GM19395 (cell line): ENCODE measurements at regions not wholly inside any gene's neighbourhood (a gene's known extent, or its start where the extent isn't known, plus 50 kb on each side); places are given as distances from the start of the nearest gene placed in this dataset.

Experiments used
- ATAC-seq: cut with Tn5 transposase; IDR thresholded peaks from one replicate; pipeline ENCODE4 v1.9.1; 2021; ENCODE audit warnings: mild to moderate bottlenecking, moderate library complexity; ENCODE audit not compliant: unreplicated experiment

DNA sequence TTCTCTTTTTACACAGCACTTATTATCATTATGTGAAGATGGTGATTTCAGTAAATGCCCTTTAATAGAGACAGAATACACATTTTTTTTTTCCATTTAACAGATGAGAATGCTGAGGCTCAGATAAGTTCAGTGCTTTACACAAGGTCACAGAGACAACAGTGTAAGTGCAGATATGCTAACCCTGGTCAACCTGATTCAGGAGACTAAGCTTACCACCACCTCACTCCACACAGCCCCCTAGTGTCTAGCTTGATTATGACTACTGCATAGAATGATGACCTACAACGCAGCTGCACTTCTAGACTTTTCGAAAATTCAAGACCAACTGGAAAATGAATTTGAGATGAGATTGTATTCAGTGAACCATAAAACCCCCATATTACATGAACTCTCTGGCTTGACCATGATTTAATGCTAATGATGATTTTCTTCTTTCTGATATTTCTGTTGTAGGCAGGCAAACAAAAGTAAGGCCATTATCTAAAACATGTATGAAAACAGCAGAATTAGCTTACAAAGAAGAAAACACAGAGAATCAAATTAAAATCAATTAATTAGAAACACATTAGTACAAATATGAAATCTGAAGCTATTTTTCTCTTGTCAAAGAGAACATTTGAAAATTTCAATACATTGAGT is 212.1 kb upstream of the PHACTR1 start:
- ATAC-seq = no peak

DNA sequence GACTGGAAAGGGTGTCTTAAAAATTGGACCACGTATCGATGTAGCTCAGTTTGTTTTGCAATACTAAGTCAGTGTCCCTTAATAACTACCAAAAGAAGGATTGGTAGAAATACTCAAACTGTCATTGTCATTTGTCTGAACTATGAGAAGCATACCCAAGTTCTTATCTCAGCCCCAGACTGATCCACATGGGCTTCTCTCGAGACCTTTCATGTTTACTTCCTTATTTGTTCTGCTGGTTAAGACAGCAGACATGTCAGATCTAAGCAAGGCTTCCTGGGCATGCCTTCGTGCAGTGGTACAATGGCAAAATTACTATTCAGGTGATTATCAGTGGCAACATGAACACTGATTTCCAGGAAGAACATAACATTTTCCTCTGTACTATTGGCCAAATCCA is 211.1 kb upstream of the PHACTR1 start:
- ATAC-seq = no peak

DNA sequence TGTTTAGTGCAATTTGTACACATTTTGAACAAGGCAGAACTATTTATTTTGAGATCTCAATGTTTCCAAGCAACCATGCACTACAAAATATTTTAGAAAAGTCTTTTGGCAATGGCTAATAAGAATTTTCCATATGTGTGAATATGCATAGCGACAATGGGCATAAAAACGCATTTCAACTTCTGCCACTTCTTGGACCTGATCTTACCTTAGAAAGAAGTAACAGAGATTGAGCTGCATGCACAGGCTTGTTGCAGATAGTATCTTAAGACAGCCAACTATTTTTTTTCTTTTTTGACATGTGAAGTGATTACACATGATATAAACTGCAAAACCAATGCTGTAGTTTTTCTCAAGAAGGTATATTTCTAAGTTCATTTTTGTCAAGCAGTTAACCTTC is 210.4 kb upstream of the PHACTR1 start:
- ATAC-seq = no peak

GRCh38 chr6:12507636-12508035 is 208.9 kb upstream of the PHACTR1 start:
- no peak for ATAC-seq

- ATAC-seq = no peak
Measured at GRCh38 chr6:12508553-12508952, 208.0 kb upstream of the PHACTR1 start.

GRCh38 chr6:12509060-12509459 is 207.5 kb upstream of the PHACTR1 start:
- ATAC-seq = no peak

- no peak for ATAC-seq
Measured at GRCh38 chr6:12516070-12516469, 200.5 kb upstream of the PHACTR1 start.

GRCh38 chr6:12522347-12522746 is 194.2 kb upstream of the PHACTR1 start:
- no peak for ATAC-seq

GRCh38 chr6:12523726-12524125 is 192.8 kb upstream of the PHACTR1 start:
- no peak for ATAC-seq

GRCh38 chr6:12525276-12525675 is 191.3 kb upstream of the PHACTR1 start:
- no peak for ATAC-seq

DNA sequence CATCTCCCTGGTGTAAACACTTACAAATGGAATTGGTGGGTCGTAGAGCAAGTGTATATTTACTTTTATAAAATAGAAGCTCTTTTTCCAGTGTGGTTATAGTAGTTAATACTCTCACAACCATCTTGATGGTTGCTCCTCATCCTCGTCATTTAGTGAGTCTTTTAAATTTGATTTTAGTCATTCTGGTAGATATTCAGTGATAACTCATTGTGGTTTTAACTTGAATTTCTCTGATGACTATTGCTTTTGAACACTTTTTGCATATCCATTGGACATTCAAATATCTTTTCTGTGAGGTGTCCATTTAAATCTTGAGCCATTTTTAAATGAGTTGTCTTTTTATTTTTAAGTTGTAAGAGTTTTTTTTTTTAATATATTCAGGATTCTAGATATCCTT is 189.2 kb upstream of the PHACTR1 start:
- ATAC-seq = no peak

DNA sequence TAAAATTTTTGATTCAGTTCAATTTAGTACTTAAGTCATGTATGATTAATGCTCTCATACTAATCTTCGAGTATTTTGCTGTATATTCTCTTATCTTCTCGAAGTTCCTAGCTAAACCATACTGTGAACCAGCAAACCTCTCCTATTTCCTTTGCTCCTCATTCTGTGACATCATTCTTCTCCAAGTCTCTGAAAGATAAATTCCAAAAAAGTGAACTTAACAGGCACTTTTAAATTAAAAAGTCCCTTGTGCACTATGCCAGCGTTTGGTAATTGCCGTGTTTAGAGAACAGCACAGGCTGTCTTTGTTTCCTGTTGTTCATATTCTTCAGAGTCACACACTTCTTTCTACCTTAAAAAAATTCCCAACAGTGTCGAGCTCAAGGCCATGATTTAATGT is 188.4 kb upstream of the PHACTR1 start:
- no peak for ATAC-seq

GRCh38 chr6:12528581-12529363 is 187.8 kb upstream of the PHACTR1 start:
- no peak for ATAC-seq

GRCh38 chr6:12529364-12530019 is 187.1 kb upstream of the PHACTR1 start:
- no peak for ATAC-seq

DNA sequence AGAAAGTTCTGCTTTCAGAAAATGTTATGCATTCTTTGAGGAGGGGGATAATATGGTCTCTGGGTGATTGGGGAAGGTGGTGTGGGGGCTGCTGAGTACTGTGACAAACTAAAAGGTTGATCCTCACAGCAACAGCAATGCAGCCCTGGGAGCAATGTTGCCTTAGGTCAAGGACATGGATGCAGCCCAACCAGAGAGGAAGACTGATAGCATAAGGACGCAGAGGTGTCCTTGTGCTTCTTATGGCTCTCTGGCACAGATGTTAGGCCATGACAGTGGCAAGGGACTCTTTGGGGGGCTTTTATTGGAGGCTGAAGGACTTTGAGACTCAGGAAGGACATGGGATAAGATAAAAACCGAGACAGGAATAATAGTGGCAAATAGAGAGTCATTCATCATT is 186.2 kb upstream of the PHACTR1 start:
- ATAC-seq = no peak

DNA sequence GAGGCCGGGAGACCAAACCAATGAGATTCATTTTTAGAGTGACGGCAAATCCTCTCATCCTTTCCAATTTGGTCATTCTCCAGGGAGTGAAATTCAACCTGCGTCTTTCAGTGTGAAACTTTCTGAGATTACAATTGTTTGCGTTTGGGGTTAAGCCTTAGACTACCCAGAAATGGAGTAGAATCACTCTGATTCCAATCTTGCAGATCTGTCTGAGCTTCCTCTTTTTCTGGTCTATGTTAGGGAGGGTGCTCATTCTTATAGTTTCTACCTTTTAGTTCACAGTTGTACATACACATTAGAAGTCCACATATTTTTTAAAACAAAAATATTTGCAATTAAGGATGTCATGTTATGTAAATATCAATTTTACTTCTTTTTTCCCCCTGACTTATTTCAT is 183.0 kb upstream of the PHACTR1 start:
- ATAC-seq = no peak

- no peak for ATAC-seq
Measured at GRCh38 chr6:12534069-12534853, 182.3 kb upstream of the PHACTR1 start.

DNA sequence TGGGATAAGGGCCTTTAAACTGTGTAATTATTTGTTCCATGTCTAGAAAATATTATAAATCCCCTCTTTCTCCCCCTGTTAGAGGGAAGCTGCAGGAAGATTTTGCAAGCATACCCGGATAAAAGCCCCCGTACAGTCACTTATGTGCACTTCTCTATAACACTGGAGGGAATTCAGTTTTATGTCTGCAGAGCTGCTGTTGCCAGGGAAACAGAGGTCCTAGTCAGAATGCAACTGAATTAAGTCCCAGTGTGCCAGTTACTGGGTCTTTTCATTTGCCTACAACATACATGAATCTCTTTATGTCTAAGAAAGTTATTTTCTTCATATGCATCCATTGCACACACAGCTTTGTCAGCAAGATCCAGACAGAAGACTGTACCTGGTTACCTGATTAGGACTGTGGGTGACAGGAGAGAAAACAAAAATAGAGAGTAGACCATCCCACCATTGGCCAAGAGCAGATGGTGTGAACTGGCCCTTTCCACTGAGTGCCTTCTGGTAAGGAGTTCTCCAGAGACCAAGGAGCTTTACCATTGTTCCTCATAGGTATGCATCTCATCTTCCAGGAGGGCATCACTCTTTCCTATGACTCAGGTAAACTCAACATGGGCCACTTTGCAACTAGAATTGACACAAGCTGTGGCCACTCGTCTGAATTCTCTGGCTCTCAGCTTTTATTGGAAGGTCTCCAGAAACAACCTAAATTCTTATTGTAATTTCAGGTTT is 180.8 kb upstream of the PHACTR1 start:
- ATAC-seq = no peak

DNA sequence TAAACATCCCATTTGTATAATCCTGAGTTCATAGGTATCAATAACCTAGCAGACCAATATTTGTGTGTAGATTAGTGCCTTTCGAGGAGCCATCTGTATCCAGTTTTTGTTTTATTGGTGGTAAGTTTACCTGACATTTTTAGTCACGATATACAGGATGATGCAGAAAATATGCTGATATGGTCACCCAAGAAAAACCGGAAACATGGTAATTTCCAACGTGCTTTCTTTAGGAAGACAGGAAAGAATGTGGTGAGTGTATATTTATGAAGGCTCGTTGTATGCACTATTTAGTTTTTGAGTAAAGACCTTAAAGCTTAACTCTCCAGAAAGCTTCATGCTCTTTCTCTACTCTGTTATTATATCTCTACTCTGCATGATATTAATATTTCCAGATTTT is 180.2 kb upstream of the PHACTR1 start:
- no peak for ATAC-seq

- ATAC-seq = no peak
Measured at GRCh38 chr6:12537389-12537788, 179.2 kb upstream of the PHACTR1 start.

- ATAC-seq = no peak
Measured at GRCh38 chr6:12538881-12539357, 177.6 kb upstream of the PHACTR1 start.
